Transverse colon (tissue), 4 donors: ENCODE measurements at regions not wholly inside any gene's neighbourhood (a gene's known extent, or its start where the extent isn't known, plus 50 kb on each side); places are given as distances from the start of the nearest gene placed in this dataset.

ENCODE experiments used
- EP300 ChIP-seq: sonication (generic); formaldehyde crosslinking; IDR thresholded peaks from one replicate; pipeline ENCODE4 v1.6.1; 2017; ENCODE audit warnings: antibody characterized with exemption, low read depth
- POLR2A ChIP-seq: fragments of 450-650 bp; IDR thresholded peaks from one replicate; pipeline ENCODE4 v1.6.1; 2016; ENCODE audit warnings: antibody characterized with exemption, mild to moderate bottlenecking, moderate library complexity
- POLR2AphosphoS5 ChIP-seq, 3 donors: sonication (generic); formaldehyde crosslinking; IDR thresholded peaks; one replicate each; pipeline ENCODE4 v1.6.1; 2016; ENCODE audit warnings: antibody characterized with exemption in 3 of 3
- TF ChIP-seq, protein P1 (sequence below), 5 experiments: fragments of 200-600 bp in 3 of 5; fragments of 450-650 bp in 2 of 5; sonication (generic) in 3 of 5; IDR thresholded peaks; 1 replicate in 2 of 5; 2 replicates in 3 of 5; pipeline ENCODE4 v1.5.1; 2016 to 2017; ENCODE audit warnings: antibody characterized with exemption in 5 of 5, inconsistent platforms in 3 of 5, mild to moderate bottlenecking in 2 of 5, moderate library complexity in 1 of 5

GRCh38 chr7:81297317-81297716, 378.5 kb upstream of the SEMA3C start:
- TF ChIP-seq, protein P1, sequence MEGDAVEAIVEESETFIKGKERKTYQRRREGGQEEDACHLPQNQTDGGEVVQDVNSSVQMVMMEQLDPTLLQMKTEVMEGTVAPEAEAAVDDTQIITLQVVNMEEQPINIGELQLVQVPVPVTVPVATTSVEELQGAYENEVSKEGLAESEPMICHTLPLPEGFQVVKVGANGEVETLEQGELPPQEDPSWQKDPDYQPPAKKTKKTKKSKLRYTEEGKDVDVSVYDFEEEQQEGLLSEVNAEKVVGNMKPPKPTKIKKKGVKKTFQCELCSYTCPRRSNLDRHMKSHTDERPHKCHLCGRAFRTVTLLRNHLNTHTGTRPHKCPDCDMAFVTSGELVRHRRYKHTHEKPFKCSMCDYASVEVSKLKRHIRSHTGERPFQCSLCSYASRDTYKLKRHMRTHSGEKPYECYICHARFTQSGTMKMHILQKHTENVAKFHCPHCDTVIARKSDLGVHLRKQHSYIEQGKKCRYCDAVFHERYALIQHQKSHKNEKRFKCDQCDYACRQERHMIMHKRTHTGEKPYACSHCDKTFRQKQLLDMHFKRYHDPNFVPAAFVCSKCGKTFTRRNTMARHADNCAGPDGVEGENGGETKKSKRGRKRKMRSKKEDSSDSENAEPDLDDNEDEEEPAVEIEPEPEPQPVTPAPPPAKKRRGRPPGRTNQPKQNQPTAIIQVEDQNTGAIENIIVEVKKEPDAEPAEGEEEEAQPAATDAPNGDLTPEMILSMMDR (IDR thresholded peaks at IDR 0.05), result no peak
- TF ChIP-seq EP300 (no peak), POLR2AphosphoS5 (IDR thresholded peaks at IDR 0.05) (no peak), POLR2A (no peak)
